Liver (tissue), 7 donors: ENCODE measurements at regions not wholly inside any gene's neighbourhood (a gene's known extent, or its start where the extent isn't known, plus 50 kb on each side); places are given as distances from the start of the nearest gene placed in this dataset.

Source experiments
- DNase-seq: peaks from one replicate; pipeline ENCODE4 v3.0.0-alpha.2; 2017; ENCODE audit warnings: low spot score
- H3K27ac ChIP-seq, 2 donors: one replicate each; pipeline ENCODE4 v1.7.0; 2013; ENCODE audit warnings: inconsistent platforms in 2 of 2, low read length in 2 of 2, control low read depth in 1 of 2, low read depth in 1 of 2, mild to moderate bottlenecking in 1 of 2
- H3K27me3 ChIP-seq, 4 donors: one replicate each; pipeline versions ENCODE4 v1.6.1 to v1.7.0; 2013; ENCODE audit warnings: low read length in 3 of 4, inconsistent platforms in 1 of 4, mild to moderate bottlenecking in 1 of 4, moderate library complexity in 1 of 4; ENCODE audit not compliant: control insufficient read depth in 4 of 4, insufficient read depth in 4 of 4
- H3K36me3 ChIP-seq, 4 donors: one replicate each; pipeline versions ENCODE4 v1.6.1 to v1.7.0; 2013; ENCODE audit warnings: low read length in 3 of 4, mild to moderate bottlenecking in 3 of 4, low read depth in 1 of 4, moderate library complexity in 1 of 4; ENCODE audit not compliant: control insufficient read depth in 4 of 4, insufficient read depth in 3 of 4
- H3K4me1 ChIP-seq, 4 donors: one replicate each; pipeline versions ENCODE4 v1.6.1 to v1.7.0; 2013; ENCODE audit warnings: low read length in 3 of 4, mild to moderate bottlenecking in 3 of 4, moderate library complexity in 1 of 4; ENCODE audit not compliant: control insufficient read depth in 4 of 4, insufficient read depth in 4 of 4
- H3K4me3 ChIP-seq, 3 donors: one replicate each; pipeline versions ENCODE4 v1.6.1 to v1.7.0; 2013; ENCODE audit warnings: low read length in 3 of 3, control low read depth in 1 of 3, low read depth in 1 of 3, mild to moderate bottlenecking in 1 of 3
- H3K9ac ChIP-seq, 2 donors: one replicate each; pipeline ENCODE4 v1.7.0; 2013; ENCODE audit warnings: low read length in 2 of 2, mild to moderate bottlenecking in 2 of 2, moderate library complexity in 2 of 2, control low read depth in 1 of 2, low read depth in 1 of 2
- H3K9me3 ChIP-seq, 4 donors: one replicate each; pipeline versions ENCODE4 v1.6.1 to v1.7.0; 2013; ENCODE audit warnings: low read length in 3 of 4; ENCODE audit not compliant: control insufficient read depth in 4 of 4
- FOXA2 ChIP-seq: IDR thresholded peaks from 2 replicates; pipeline ENCODE4 v1.6.1; 2016; ENCODE audit warnings: antibody characterized with exemption
- HNF4A ChIP-seq, 2 donors: conservative IDR thresholded peaks; 2 replicates each; pipeline ENCODE4 v1.6.1; 2016; ENCODE audit warnings: antibody characterized with exemption in 2 of 2, mild to moderate bottlenecking in 2 of 2
- WGBS: extraction: QIAGEN DNeasy Blood & Tissue Kit; methylation state at CpG from one replicate; pipeline ENCODE4 v1.1.7; 2013; 5-methylcytosine and 5-hydroxymethylcytosine counted together
- donor health status: healthy.
- donor health status: healthy.
- donor health status: healthy.
- donor health status: healthy.

DNA sequence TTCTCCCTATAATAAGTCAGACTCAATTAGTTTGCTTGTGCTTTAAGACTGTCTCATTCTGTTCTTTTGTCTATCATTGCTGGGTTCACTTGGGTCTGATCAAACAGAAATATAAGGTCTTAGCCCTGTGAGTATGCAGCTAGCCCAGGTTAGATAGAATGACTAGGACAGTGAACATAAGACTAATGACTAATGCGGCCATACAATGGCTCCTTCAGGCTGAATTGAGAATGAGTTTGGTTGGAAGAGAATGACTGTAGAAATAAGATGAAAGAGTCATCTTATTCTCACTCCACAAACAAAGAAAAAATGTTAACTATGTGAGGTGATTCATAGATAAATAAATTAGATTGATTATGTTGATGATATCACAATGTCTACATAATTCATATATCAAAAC is 50.1 kb upstream of the OBI1 start:
- H3K36me3 ChIP-seq, result no peaks in the 10 kb centered on the region
- TF ChIP-seq HNF4A (conservative IDR thresholded peaks at IDR 0.05) (no peak), FOXA2 (no peak)
- WGBS, result 99% methylated on average over 1 of the region's 1 CpG

More for the DNA sequence above, 50.1 kb upstream of the OBI1 start:
- no peak overlapping the region for H3K4me3 ChIP-seq
- H3K9ac ChIP-seq, result no peak overlapping the region
- DNase-seq, result no peak
- no peaks in the 10 kb centered on the region for H3K4me1 ChIP-seq
- H3K27ac ChIP-seq, result no peak overlapping the region
- peaks cover 0 to 6% (median 3%) of the 10 kb centered on the region in 4 donors for H3K27me3 ChIP-seq
- no peaks in the 10 kb centered on the region for H3K9me3 ChIP-seq
